NCI-H2196 treated with DMSO at 0.1 percent for 48 hours (cell line): ENCODE measurements at regions not wholly inside any gene's neighbourhood (a gene's known extent, or its start where the extent isn't known, plus 50 kb on each side); places are given as distances from the start of the nearest gene placed in this dataset.
"Not testable (repeated sequence)": the region's sequence is repeated elsewhere in the genome, so short reads cannot be mapped to it uniquely, and the experiment has no call there.

Experiments
- DNase-seq: peaks from one replicate; lab custom pipeline; 2025; ENCODE audit not compliant: unreplicated experiment; lab: John Stamatoyannopoulos, UW

GRCh38 chr6:48747471-48747870 is 636.5 kb upstream of the PTCHD4 start:
- no peak for DNase-seq

GRCh38 chr6:48747040-48747439 is 636.0 kb upstream of the PTCHD4 start:
- DNase-seq = no peak

GRCh38 chr6:48744948-48745347 is 634.0 kb upstream of the PTCHD4 start:
- no peak for DNase-seq

GRCh38 chr6:48743738-48744137 is 632.7 kb upstream of the PTCHD4 start:
- no peak for DNase-seq

- DNase-seq = no peak
These were observed 625.7 kb upstream of the PTCHD4 start for GRCh38 chr6:48736501-48737206.

- no peak for DNase-seq
These were observed 624.8 kb upstream of the PTCHD4 start for GRCh38 chr6:48735846-48736245.

GRCh38 chr6:48733581-48733980 is 622.6 kb upstream of the PTCHD4 start:
- no peak for DNase-seq

GRCh38 chr6:48714699-48715098 is 603.7 kb upstream of the PTCHD4 start:
- DNase-seq = no peak

GRCh38 chr6:48714250-48714649 is 603.3 kb upstream of the PTCHD4 start:
- DNase-seq = no peak

- no peak for DNase-seq
These were observed 602.6 kb upstream of the PTCHD4 start for GRCh38 chr6:48713612-48714011.

GRCh38 chr6:48706310-48706709 is 595.3 kb upstream of the PTCHD4 start:
- DNase-seq = no peak

GRCh38 chr6:48701572-48701971 is 590.6 kb upstream of the PTCHD4 start:
- DNase-seq = no peak

GRCh38 chr6:48695872-48696271 is 584.9 kb upstream of the PTCHD4 start:
- no peak for DNase-seq

GRCh38 chr6:48691420-48691819 is 580.4 kb upstream of the PTCHD4 start:
- DNase-seq = no peak

GRCh38 chr6:48689498-48689897 is 578.5 kb upstream of the PTCHD4 start:
- no peak for DNase-seq

GRCh38 chr6:48678390-48678789 is 567.4 kb upstream of the PTCHD4 start:
- no peak for DNase-seq

- no peak for DNase-seq
These were observed 560.5 kb upstream of the PTCHD4 start for GRCh38 chr6:48671505-48671904.

- DNase-seq = no peak
These were observed 559.5 kb upstream of the PTCHD4 start for GRCh38 chr6:48670546-48670945.

- DNase-seq = no peak
These were observed 556.8 kb upstream of the PTCHD4 start for GRCh38 chr6:48667797-48668196.

GRCh38 chr6:48664826-48665225 is 553.8 kb upstream of the PTCHD4 start:
- DNase-seq = no peak

- no peak for DNase-seq
These were observed 547.9 kb upstream of the PTCHD4 start for GRCh38 chr6:48658915-48659314.

GRCh38 chr6:48641544-48641943 is 530.5 kb upstream of the PTCHD4 start:
- DNase-seq = no peak

- DNase-seq = not testable (repeated sequence)
These were observed 527.8 kb upstream of the PTCHD4 start for GRCh38 chr6:48638796-48639195.
